ENCODE measurements at regions not wholly inside any gene's neighbourhood (a gene's known extent, or its start where the extent isn't known, plus 50 kb on each side); places are given as distances from the start of the nearest gene placed in this dataset.

- no peak for DNase-seq
Measured at GRCh38 chr11:131195661-131196517, 174.5 kb upstream of the NTM start.

- DNase-seq = no peak
Measured at GRCh38 chr11:131198161-131199014, 172.0 kb upstream of the NTM start.

- no peak for DNase-seq
Measured at GRCh38 chr11:131199015-131199280, 171.5 kb upstream of the NTM start.

DNA sequence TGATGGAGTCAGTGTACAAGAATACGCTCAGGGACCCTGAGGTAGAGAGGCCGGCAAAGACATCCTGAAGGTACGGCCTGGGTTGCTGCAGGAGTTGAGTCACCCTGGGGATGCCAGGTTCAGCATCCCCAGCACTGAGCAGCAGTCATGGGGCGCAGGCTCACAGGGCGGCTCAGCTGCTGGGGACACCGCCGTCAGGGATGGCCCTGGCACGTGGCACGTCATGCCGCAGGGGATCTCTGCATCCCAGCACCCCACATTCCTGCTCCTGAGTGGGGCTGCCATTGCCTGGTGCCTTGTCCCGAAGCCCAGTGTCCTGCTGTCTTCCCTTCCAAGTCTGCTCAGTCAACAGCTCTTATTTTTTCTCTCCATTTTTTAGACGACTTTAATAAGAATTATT is 168.7 kb upstream of the NTM start:
- no peak for DNase-seq

DNA sequence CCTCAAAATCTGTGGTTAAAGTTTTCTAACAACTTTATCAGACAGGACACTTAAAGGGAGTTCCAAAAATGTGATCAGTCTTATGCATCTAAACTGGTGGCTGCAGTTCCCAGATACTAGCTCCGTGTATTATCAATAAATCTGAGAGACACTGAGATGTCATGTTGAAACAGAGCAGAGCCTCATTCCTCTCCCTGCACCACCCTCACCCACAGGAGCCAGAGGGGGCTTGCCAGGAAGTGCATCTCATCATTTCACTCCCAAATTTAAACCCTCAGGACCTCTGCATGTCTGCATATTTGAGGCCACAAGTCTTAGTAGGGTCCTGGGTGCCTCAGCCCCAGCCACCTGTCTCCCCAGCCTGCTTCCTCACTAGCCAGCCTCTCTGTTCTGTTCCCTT is 167.4 kb upstream of the NTM start:
- DNase-seq = no peak

- DNase-seq = no peak
Measured at GRCh38 chr11:131204282-131204681, 166.1 kb upstream of the NTM start.

DNA sequence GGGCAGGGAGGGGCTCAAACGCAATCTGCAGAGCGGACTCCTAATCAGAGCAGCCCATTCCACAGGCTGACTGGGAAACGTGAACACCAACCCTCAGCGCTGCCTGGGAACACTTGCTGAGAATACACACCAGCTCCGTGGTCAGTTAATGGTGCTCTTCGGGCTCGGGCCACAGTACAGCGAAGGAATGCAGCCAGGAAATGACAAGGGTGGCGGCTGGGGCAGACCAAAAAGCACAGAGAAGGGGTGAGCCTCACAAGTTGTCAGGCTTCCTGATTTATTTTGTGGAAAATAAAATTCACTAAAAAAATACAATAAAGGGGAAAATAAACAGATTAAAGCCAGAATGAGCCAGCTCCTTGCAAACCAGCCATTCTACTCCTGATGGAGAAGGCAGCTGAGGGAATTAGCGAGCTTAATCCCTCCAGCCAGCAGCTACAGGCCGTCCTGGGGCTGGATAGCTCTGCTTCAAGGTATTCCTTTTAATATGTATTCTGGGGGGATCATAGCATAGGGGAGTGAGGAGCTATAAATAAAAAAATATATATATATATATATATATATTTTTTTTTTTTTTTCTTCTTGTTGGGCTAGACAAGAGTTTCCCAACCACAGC is 165.5 kb upstream of the NTM start:
- DNase-seq = no peak

- no peak for DNase-seq
Measured at GRCh38 chr11:131206671-131207070, 163.7 kb upstream of the NTM start.

DNA sequence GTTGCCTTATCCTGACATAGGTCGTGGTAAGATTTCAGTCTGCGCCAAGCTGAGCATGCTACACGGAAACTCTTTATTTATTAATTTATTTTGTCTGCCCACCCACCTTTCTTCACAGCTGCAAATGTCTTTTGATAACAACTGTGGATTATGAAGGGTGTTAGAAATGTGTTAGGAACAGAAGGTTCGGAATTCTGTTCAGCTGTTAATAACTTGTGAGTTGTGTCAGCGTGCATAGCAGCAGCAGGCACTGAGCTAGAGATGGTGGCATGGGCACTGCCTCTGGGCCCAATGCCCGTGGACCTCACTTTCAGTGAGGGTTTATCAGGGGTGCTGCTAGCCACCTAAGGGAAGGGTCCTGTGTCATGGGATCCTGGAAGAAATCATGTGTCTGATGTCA is 162.5 kb upstream of the NTM start:
- no peak for DNase-seq

- no peak for DNase-seq
Measured at GRCh38 chr11:131217313-131218310, 152.8 kb upstream of the NTM start.

- no peak for DNase-seq
Measured at GRCh38 chr11:131218542-131218941, 151.9 kb upstream of the NTM start.

DNA sequence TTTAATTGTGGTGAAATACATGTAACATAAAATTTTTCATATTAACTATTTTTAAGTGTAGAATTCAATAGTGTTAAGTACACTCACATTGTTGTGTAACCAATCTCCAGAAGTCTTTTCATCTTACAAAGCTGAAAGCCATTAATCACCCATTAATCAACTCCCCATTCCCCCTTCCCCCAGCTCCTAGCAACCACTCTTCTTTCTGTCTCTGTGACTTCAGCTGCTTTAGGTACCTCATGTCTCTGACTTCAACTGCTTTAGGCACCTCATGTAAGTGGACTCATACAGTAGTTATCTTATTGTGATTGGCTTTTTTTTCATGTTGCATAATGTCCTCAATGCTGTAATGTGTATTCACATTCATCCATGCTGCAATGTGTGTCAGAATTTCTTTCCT is 150.8 kb upstream of the NTM start:
- no peak for DNase-seq

DNA sequence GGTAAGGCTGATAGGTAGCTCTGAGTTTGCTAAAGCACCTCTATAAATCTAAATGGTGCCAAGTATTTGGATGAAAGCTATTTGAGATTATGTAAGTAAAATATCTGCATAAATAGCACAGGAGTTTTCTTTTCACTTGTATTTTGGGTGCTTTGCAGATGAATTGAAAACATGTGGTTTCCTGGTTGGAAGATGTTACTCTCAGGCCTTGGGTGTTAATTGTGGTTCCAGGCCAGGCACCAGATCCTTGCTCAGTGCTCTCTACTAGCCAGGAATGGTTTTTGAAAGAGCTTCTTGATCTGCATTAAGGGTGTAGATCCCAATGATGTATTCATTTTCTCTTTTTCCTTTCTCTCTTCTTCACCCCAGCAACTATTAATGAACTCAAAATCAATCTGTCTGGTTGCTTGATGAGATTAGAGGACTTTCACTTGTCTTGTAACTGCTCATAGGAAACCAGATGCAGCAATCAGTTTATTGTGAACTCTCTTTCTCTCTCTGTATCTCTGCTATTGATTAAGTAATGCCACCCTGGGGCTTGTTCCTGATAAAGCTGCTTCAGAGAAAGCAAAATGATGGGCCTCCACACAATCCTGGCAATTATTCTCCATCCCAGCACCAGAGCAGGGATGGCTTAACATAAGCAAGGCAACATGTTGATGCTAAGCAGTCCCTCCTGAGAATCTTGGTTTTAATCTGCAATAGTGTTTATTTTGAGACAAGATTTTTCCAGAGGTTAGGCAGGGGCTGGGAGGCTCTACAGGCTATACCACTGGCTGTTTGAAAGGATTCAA is 147.0 kb upstream of the NTM start:
- no peak for DNase-seq

DNA sequence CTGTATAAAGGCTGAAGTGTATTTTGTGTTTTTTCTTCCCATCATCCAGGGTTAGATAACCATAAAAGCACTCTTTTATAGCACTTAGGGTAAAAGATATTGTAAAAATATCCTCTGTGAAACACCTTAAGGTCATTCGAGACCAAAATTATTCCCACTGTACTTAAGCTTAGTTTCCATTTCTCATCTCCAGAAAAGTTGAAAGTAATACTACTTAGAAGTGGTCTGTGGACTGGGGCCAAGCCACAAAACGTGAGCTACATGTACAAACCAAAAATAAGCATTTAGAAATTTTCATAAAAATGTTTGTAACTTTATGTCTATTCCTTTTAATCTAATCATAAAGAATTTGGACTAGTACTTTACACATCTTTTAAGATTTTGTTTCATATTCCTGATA is 142.0 kb upstream of the NTM start:
- DNase-seq = no peak

GRCh38 chr11:131229221-131229620 is 141.2 kb upstream of the NTM start:
- DNase-seq = no peak

GRCh38 chr11:131231317-131231940 is 139.0 kb upstream of the NTM start:
- no peak for DNase-seq

DNA sequence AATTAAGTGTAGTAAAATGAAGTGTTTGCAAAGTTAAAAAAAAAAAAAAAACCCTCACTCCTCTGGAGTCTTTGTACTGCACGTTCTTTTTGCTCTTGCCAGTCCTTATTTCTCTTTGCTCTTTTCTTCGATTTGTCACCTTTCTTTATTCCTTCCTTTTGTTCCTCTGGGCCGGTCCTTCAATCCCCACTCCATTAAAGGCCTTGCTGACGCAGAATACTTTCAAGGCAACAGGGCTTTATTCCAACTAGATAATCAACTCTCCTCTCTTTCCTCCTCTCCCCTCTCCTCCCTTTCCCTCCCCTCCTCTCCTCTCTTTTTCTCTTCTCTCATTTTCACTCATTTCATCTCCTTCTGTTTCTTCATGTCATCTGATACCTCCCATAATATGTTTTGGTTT is 138.2 kb upstream of the NTM start:
- DNase-seq = no peak

GRCh38 chr11:131234221-131234620 is 136.2 kb upstream of the NTM start:
- DNase-seq = no peak

GRCh38 chr11:131235328-131236298 is 134.8 kb upstream of the NTM start:
- no peak for DNase-seq

DNA sequence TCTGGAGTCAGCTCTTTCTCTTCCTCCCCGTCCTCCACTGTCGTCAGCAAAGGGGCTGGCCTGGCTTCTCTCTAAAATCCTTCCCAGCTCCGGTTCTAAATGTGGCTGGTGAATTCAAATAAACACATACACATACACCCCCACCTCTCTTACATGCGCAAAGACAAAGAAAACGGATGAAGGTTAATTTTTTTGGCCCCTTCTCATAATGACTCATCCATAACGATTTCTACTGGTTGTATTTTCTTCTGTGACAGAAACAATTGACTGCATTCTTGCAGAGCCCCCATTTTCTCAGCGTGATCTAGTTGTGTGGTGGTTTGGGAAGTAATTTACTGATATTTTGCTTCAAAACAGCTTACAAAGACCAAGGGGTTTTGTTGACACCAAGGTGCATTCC is 130.0 kb upstream of the NTM start:
- DNase-seq = no peak
